Epithelial cell of prostate (primary cell): ENCODE measurements at regions not wholly inside any gene's neighbourhood (a gene's known extent, or its start where the extent isn't known, plus 50 kb on each side); places are given as distances from the start of the nearest gene placed in this dataset.
"Not testable (repeated sequence)": the region's sequence is repeated elsewhere in the genome, so short reads cannot be mapped to it uniquely, and the experiment has no call there.

Source experiments
- DNase-seq: peaks from one replicate; pipeline ENCODE4 v3.0.0-alpha.2; 2011; ENCODE audit warnings: low read depth, low spot score
- H3K27ac ChIP-seq: fragments of 450-650 bp; 2 replicates; pipeline ENCODE4 v1.5.1; 2017; ENCODE audit warnings: mild to moderate bottlenecking

GRCh38 chrX:133483771-133484170 is 68.5 kb upstream of the GPC4 start:
- not testable (repeated sequence) for H3K27ac ChIP-seq, DNase-seq

- peak overlapping the region; percentile 3 for H3K27ac ChIP-seq
- DNase-seq = no peak
These were observed 67.0 kb upstream of the GPC4 start for GRCh38 chrX:133482056-133482952.

GRCh38 chrX:133477986-133478385 is 62.7 kb upstream of the GPC4 start:
- no peak overlapping the region for H3K27ac ChIP-seq
- no peak for DNase-seq

- DNase-seq = no peak
- H3K27ac ChIP-seq = no peak overlapping the region
These were observed 60.7 kb upstream of the GPC4 start for GRCh38 chrX:133475953-133476352.

- H3K27ac ChIP-seq = no peak overlapping the region
- no peak for DNase-seq
These were observed 60.2 kb upstream of the GPC4 start for GRCh38 chrX:133475521-133475920.

- H3K27ac ChIP-seq = no peak overlapping the region
- no peak for DNase-seq
These were observed 59.3 kb upstream of the GPC4 start for GRCh38 chrX:133474574-133474973.

GRCh38 chrX:133473451-133473850 is 58.2 kb upstream of the GPC4 start:
- DNase-seq = no peak
- no peak overlapping the region for H3K27ac ChIP-seq

- DNase-seq = no peak
- H3K27ac ChIP-seq = no peak overlapping the region
These were observed 52.8 kb upstream of the GPC4 start for GRCh38 chrX:133468051-133468450.

GRCh38 chrX:133465254-133465653 is 50.0 kb upstream of the GPC4 start:
- no peak overlapping the region for H3K27ac ChIP-seq
- DNase-seq = no peak
